ENCODE measurements at regions not wholly inside any gene's neighbourhood (a gene's known extent, or its start where the extent isn't known, plus 50 kb on each side); places are given as distances from the start of the nearest gene placed in this dataset.

- FAIRE-seq, result no peak
Measured at GRCh38 chr12:94707892-94708291, 57.5 kb upstream of the TMCC3 start.

- FAIRE-seq, result no peak
Measured at GRCh38 chr12:94707036-94707435, 56.7 kb upstream of the TMCC3 start.

GRCh38 chr12:94706250-94706661, 55.9 kb upstream of the TMCC3 start:
- no peak for FAIRE-seq

- FAIRE-seq, result no peak
Measured at GRCh38 chr12:94705676-94706075, 55.3 kb upstream of the TMCC3 start.

- FAIRE-seq, result no peak
Measured at GRCh38 chr12:94704452-94705306, 54.3 kb upstream of the TMCC3 start.

- FAIRE-seq, result no peak
Measured at GRCh38 chr12:94702696-94703095, 52.3 kb upstream of the TMCC3 start.

- FAIRE-seq, result no peak
Measured at GRCh38 chr12:94701711-94702110, 51.4 kb upstream of the TMCC3 start.

GRCh38 chr12:94700662-94701061, 50.3 kb upstream of the TMCC3 start:
- no peak for FAIRE-seq

All from A204.1 (cell line).